ENCODE measurements at regions not wholly inside any gene's neighbourhood (a gene's known extent, or its start where the extent isn't known, plus 50 kb on each side); places are given as distances from the start of the nearest gene placed in this dataset.
"Not testable (repeated sequence)": the region's sequence is repeated elsewhere in the genome, so short reads cannot be mapped to it uniquely, and the experiment has no call there.

DNA sequence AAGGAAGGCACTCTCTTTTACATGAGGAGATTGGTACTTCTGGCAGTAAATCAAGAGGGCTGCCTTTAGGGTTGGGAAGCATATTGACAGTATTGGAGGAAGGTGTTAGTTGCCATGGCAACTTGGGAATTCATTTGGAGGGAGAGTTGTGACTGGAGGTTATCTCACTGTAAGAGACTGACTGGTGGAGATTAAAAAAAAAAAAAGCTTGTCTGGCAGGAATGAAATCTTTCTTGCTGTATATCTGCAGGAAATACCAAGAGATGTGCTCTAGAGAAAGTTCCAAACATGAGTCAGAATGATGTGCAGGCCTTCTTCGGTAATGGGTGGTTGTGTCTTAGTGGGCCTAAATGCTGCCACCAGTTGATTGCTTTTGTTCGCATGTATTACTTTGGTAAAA lies 59.8 kb upstream of the FAM72C start:
- TF ChIP-seq POLR2A (IDR thresholded peaks at IDR 0.05): not testable (repeated sequence)
- TF ChIP-seq, protein P1, sequence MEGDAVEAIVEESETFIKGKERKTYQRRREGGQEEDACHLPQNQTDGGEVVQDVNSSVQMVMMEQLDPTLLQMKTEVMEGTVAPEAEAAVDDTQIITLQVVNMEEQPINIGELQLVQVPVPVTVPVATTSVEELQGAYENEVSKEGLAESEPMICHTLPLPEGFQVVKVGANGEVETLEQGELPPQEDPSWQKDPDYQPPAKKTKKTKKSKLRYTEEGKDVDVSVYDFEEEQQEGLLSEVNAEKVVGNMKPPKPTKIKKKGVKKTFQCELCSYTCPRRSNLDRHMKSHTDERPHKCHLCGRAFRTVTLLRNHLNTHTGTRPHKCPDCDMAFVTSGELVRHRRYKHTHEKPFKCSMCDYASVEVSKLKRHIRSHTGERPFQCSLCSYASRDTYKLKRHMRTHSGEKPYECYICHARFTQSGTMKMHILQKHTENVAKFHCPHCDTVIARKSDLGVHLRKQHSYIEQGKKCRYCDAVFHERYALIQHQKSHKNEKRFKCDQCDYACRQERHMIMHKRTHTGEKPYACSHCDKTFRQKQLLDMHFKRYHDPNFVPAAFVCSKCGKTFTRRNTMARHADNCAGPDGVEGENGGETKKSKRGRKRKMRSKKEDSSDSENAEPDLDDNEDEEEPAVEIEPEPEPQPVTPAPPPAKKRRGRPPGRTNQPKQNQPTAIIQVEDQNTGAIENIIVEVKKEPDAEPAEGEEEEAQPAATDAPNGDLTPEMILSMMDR (IDR thresholded peaks at IDR 0.05 in 8 of 11, conservative IDR thresholded peaks at IDR 0.05 in 3 of 11): not testable (repeated sequence)

All from spleen (tissue), 7 donors.